GM18502 (cell line): ENCODE measurements at regions not wholly inside any gene's neighbourhood (a gene's known extent, or its start where the extent isn't known, plus 50 kb on each side); places are given as distances from the start of the nearest gene placed in this dataset.
"Not testable (repeated sequence)": the region's sequence is repeated elsewhere in the genome, so short reads cannot be mapped to it uniquely, and the experiment has no call there.

Source experiments
- ATAC-seq: cut with Tn5 transposase; IDR thresholded peaks from one replicate; pipeline ENCODE4 v1.9.1; 2021; ENCODE audit warnings: mild to moderate bottlenecking; ENCODE audit not compliant: unreplicated experiment, poor library complexity

GRCh38 chr4:94139931-94140612 lies 67.6 kb upstream of the SMARCAD1 start:
- ATAC-seq: no peak

DNA sequence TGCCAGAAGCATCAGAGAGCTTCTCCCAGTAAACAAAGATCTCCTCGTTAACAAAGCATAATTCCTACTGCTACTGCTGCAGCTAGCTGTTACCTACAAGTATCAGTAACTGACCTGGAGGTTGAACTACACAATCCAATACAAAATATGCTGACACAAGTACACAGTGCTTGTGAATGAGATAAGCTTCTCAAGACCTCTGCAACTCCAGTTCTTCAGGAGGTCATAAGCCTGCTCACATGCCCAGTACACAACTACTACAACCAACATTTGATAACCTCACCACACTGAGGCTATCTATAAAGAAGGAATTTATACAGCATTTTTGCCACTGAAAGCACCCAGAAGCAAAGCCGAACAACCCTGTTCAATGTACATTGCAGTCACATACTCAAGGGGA lies 66.7 kb upstream of the SMARCAD1 start:
- no peak for ATAC-seq

DNA sequence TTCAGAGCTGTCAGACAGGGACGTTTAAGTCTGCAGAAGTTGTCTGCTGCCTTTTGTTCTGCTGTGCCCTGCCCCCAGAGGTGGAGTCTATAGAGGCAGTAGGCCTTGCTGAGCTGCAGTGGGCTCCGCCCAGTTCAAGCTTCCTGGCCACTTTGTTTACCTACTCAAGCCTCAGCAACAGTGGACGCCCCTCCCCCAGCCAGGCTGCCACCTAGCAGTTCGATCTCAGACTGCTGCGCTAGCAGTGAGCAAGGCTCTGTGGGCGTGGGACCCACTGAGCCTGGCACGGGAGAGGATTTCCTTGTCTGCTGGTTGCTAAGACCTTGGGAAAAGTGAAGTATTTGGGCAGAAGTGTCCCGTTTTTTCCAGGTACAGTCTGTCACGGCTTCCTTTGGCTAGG lies 59.6 kb upstream of the SMARCAD1 start:
- ATAC-seq: not testable (repeated sequence)

DNA sequence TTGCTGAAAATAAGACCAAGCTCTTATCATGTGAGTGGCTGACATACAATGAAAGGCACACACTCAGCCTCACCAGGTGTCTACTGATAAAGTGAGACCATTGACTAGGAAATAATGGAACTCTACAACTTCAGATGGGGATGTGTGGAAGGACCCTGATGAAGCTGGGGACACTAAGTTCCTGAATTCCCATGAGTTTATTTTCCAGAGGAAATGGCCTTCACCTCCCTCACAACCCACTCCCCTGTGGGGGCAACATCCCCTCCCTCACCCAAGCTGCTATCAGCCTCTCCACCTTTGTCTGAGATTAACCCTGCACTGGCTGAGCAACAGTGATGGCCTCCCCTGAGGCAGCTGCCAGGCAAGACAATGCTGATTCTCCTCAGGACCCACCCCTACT lies 55.2 kb upstream of the SMARCAD1 start:
- ATAC-seq: no peak

GRCh38 chr4:94155404-94155803 lies 52.3 kb upstream of the SMARCAD1 start:
- not testable (repeated sequence) for ATAC-seq

DNA sequence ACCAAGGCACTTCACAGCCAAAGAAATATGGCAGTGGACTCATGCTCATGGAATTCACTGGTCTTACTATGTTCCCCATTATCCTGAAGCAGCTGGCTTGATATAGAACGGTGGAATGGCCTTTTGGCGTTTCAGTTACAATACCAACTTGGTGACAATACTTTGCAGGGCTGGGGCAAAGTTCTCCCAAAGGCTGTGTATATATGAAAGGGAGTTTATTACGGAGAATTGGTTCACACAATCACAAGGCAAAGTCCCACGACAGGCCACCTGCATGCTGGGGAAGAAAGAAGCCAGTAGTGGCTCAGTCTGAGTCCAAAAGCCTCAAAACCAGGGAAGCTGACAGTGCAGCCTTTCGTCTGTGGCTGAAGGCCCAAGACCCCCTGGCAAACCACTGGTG lies 50.8 kb upstream of the SMARCAD1 start:
- no peak for ATAC-seq
